SHP77 treated with DMSO at 0.1 percent for 48 hours (cell line): ENCODE measurements at regions not wholly inside any gene's neighbourhood (a gene's known extent, or its start where the extent isn't known, plus 50 kb on each side); places are given as distances from the start of the nearest gene placed in this dataset.

Experiments used
- DNase-seq: peaks from one replicate; lab custom pipeline; 2025; lab: John Stamatoyannopoulos, UW

DNA sequence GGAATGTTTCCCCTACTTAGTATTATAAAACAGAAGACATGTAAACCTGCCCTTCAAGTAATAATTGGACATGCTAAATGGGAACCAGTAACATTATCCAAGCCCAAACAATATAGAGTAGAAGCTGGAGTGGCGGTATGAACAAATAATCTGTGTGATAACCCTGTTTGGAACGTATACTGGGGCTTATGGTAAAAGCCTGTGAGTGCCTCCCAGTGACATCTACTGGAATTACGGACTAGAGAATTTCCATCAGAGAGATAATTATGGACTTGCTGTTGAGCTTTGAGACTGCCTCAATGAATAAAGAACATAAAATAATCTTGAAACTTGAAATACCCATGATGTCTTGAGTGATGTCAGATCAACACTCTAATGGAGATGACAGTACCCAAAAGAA lies 406.3 kb upstream of the GRIA3 start:
- DNase-seq: no peak

DNA sequence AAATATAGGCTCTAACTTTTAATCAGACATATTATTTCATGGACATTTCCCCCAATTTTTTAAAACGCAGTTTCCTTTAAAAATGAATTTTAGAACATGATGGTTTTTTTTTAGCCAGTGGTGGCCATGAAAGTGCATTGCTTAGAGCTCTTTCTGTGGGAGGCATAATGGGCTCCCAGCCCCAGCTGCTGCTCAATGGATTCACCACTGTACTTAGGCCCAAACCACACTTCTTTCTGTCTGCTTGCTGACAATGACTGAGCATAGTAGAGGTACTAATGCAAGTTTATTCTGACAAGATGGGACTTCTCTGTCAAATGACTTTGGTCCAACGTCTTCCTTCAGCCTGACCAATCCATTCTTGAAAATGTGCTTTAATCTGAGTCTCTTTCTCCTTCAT lies 400.2 kb upstream of the GRIA3 start:
- DNase-seq: no peak

DNA sequence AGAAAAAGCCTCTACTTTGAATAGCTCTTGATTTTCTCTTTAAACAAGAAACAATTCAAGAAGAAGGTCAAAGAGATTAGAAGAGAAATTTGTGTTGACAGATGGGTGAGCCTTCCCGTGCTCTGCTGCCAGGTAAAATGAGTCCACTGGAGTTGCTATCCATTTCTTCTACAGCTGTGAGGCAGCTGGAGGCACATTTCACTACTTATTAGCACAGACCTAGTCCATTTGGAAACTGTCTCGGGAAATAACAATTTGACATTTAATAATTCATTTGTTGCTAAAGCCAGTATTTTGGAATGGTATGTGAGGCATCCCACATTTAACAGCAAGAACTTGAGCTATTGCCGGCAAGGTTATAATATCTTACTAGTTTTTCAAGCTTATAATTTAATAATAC lies 396.8 kb upstream of the GRIA3 start:
- no peak for DNase-seq

DNA sequence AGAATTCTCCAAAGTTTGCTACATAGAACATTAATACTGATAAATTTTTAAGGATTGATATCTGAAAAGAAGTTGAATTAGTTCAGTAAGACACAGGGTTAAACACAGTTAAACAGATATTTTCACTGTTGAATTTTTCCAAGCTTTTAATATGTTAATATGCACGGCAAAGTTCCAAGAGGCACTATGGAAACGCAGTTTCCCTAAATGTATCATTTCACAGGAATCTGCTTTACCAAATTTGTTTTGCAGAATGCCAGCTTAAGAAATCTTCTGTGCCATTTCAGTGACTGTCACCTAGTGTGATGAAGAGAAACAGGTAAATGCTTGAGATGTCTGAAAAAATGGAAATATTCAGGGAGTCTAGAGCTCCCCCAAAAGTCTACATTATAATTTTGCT lies 395.9 kb upstream of the GRIA3 start:
- DNase-seq: no peak

DNA sequence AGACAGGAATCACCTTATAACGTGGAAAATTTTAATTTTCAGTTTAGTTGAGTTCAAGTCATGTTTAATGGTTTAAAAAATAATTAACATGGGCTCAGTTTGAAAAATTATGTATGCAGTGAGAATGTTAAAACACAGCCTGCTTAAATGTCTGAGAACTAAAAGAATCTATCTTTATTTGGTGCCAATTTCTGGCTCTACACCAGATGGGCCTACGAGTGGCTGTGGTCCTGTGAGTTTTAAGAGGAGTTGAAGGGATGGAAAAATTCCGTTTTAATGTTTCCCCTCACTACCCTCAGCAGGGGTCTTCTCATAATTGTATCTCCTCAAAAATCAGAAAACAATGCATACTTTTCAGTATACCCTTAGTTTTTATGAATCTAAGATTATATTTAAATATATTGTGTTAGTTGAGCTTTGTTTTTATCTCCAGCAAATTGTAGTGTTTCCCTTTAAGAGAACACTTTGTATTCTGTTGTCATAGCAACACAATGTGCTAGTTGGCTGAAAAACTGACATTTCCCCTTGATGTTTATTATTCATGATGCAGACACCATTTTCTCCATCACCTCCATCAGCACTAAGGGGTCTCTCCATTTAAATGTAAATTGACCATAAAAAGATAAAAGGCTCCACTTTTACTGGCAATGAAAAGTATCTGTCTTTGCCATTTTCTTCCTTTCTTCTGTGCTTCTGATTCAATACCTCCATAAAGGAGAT lies 393.5 kb upstream of the GRIA3 start:
- DNase-seq: no peak

DNA sequence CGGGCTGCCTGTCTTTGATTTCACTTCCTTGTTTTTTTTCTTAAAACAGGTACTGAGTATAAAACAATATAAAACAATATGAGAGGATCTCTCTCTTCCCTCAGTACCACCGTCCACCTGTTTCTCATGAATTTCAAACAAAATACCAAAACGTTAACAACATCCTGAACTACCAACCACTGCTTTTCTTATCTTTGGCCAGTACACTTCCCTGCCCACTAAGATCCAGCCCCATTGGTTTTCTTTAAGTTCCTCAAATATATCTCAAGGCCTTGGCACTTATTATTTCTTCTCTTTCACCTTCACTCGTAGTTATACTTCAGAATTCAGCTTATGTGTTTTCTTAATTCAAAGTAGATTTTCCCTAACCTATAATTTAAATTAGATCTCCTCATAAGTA lies 370.2 kb upstream of the GRIA3 start:
- DNase-seq: no peak

DNA sequence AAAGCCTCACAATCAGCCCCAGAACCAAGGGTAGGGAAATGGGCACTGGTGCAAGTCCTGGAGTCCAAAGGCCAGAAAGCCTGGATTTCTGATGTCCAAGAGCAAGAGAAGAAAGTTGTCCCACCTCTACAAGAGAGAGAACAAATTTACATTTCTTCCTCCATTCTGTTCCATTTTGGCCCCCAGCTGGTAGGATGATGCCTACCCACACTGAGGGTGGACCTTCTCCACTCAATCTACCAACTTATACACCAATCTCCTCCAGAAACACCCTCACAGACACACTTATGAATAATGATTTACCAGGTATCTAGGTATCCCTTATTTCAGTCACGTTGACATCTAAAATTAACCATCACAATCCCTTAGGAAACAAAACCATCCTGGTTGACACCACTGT lies 367.8 kb upstream of the GRIA3 start:
- no peak for DNase-seq

DNA sequence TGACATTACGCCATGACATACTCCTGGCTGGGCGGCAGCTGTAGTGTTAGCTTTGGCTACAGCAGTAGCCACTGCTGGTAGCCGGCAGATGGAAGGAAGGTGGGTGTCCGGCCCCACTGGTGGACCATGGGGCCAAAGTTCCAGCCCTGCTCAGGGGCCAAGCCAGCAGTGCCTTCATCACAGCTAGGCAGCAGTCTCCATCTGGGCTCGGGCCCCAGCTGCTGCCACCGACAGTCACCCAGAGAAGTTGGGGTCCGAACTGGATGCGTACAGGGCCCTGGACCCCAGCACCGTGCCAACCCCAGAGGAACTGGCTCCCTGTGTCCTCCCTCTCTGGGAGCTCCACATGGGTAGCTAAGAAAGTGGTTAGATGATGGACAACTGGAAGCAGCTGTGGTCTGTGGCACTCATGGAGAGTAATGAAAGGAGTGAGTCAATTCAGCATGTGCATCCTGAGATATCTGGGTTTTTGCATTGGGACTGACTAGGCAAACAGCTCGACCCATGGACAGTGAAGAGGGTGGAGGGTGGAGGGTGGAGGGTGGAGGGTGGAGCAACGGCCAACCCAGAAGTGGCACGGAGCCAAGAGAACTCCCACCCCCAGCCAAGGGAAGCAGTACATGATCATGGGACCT lies 366.6 kb upstream of the GRIA3 start:
- DNase-seq: no peak

DNA sequence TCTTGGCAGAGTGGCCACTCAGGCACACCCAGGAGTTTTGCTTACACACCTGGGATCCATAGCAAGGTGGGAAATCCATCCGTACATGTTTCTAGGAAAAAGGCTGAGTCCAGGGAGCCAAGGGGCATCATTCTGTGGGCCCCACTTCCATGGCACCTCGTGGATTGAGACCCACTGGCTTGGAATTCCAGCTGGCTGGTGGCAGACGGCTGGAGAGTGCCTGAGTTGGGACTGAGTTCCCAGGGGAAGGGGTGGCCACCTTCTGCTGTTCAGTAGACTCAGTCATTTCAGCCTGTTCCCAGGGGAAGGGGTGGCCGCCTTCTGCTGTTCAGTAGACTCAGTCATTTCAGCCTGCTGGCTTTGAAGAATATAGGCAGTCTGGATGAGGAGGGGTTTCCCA lies 366.0 kb upstream of the GRIA3 start:
- DNase-seq: no peak

DNA sequence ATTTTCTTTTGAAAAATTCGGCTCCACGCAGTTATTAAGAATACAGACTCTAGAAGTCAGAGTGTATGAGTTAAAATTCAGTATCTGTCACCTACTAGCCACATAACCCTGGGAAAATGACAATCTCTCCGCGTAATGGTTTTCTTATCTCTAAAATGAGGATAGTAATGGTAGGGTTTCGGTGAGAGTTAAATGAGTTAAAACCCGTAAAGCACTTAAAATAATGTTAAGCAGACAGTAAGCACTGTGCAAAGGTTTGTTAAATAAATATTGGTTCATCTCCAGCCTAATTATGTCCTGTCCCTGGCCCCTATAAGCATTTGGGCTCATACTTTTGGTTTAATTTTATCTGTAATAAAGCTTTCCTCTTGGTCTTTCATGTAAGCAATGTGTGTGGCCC lies 350.8 kb upstream of the GRIA3 start:
- no peak for DNase-seq

DNA sequence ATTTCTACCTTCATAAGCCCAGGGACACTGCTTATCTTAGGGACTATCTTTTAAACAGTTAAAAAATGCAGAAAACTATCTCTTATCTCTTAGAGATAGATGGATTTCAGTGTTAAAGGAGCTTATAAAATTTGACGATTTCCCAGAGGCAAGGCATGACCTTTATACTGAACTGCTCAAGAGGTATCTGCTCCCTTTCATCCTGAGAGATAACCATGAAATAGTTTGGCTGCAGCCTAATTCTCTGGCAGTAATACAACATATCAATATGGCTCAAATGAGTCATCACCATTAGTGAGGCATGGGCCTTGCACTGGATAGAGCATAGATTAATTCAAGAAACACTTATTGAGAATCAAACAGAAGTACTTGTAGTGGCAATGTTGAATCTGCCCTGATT lies 348.2 kb upstream of the GRIA3 start:
- no peak for DNase-seq

DNA sequence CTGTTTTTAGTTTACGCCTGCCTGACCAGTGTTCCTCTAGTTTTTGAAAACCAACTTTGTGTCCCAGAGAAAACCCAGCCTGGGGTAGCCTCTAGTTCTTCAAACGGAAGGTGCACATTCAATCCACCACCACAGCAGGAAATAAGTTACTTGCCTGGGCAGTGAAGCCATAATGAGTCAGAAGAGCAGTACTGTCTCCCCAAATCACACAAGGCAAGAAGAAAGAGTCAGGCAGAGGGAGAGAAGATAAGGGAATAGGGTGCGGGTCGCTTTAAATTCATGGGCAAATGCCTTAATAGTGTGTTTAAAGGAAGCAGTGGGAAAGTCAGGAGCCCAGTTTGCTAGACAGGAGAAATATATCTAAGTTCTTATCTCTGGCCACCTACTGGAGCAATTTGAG lies 333.8 kb upstream of the GRIA3 start:
- DNase-seq: no peak

DNA sequence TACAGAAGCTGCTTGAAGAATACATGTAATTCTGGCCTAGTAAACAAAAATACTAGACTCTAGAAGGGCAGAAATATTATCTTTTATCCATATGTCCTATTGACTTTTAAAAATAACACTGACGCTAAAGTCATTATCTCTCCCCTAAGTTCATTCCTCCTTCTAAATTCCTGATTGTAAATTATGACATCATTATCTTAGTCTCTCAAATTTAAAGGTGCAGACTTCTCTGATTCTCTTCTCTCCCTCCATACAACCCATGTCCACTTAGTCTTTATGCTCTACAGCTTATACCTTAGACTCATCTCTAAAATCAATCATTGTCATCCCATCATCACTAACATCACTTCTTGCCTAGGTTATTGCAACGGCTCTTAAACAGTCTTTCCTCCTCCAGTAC lies 327.9 kb upstream of the GRIA3 start:
- no peak for DNase-seq

DNA sequence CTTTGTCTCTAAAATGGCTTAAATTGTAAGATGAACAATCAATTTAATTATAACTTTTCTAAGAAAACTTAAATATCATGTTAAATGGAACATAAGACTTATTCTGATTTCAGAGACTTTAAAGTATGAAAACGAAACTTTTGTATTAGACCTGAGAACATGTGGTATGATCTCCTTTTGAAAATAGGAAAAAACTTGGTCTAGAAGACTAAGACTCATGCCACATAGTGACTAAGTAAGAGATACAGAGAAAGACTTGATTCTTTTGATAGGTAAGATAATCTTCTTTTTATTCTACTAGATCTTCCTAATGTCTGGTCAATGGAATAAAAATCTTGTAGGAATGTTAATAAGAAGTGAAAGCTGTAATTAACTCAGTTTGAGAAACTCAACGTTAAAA lies 326.3 kb upstream of the GRIA3 start:
- no peak for DNase-seq

DNA sequence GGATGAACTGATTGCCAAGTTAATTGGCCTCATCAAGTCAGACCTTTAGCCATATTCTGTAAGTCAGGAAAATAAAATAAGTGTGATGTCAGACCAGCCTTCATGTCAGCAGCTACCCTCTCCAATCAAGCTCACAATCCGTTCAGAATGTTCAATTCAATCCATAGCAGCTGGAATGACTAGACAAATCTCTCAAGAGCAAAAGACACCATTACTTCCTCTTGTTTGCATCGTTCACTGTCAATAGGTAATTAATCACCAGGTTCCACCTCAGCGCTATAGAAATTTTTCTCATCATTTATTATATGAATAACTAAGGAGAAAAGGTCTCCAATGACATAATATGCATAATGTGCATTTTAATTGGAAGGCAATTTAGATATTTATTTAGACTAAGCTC lies 321.0 kb upstream of the GRIA3 start:
- DNase-seq: no peak

DNA sequence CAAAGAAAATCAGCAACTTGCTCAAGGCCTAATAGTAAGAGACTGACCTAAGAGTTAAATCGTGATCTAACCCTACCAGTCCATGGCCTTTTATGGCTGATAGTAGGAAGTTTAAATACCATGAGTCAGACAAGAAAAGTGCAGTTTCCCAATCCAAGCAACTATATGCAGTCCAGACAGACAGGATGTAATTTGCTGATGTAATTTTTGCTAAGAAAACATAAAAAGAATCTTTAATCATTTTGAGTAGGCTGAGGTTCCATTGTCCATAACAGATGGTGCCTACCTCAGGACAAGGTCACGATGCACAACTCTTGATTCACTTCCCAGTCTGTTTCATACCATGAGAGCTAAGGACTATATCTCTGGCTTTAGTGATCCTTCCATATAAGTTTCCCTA lies 317.5 kb upstream of the GRIA3 start:
- no peak for DNase-seq

DNA sequence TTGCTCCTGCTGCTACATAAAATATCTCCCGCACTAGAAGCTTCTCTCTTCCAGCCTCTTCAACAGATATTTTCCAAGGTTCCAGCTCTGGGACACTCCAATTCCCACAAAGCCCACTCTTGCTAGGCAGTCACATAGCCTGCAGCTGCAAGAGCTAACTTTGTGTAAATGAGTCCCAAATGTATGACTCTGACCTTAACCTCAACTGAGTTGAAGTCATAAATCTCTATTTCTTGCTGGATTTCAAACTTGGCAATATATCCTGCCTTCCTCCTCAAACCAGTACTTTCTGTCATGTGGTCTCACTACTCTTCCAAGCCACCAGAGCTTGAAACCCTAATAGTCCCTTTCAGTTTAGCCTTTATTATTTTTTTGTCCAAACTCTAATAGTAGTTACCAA lies 315.4 kb upstream of the GRIA3 start:
- DNase-seq: no peak

DNA sequence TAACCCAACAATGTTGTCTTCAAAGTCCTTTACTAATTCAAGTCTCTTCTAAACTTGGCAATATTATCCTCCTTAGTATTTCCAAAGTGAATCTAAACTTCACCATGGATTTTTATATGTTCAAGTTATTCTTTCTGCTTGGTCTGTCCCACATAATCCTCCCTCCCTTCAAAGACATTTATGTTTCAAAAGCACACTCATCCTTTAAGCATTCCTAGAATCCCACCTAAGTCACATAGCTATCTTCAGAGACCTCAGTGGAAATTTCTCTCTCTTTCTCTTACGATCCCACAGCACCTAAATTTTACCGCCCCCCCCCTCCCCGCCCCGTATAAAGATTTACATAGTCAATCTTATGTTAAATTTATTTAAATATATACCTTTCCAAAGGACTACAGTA lies 314.9 kb upstream of the GRIA3 start:
- DNase-seq: no peak

DNA sequence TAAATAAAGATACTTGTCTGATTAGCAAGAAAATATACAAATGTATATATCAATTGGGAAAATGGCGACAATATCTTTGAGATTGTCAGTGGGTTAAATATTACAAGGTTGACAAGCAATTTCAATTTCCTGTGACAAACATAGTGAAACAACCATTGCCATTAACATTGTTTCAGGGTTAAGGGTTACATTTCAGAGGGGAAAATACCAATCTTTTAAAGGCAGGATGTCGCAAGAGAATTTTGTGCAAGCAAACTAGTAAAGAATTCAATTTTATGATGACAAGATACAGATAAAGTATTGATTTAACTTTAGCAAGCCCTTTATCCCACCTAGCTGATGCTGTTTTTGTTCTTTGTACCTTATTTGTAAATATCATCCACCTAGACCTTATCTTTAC lies 305.8 kb upstream of the GRIA3 start:
- DNase-seq: no peak

DNA sequence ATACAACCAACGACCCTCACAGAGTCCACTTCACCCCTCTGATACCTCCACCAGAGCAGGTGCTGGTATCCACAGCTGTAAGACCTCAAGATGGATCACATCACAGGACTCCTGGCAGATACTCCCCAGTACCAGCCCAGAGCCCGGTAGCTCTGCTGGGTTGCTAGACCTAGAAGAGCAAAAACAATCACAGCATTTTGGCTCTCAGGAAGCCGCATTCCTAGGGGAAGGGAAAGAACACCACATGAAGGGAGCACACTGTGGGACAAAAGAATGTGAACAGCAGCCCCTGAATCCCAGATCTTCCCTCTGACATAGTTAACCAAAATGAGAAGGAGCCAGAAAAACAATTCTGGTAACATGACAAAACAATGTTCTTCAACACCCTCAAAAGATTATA lies 303.1 kb upstream of the GRIA3 start:
- no peak for DNase-seq

DNA sequence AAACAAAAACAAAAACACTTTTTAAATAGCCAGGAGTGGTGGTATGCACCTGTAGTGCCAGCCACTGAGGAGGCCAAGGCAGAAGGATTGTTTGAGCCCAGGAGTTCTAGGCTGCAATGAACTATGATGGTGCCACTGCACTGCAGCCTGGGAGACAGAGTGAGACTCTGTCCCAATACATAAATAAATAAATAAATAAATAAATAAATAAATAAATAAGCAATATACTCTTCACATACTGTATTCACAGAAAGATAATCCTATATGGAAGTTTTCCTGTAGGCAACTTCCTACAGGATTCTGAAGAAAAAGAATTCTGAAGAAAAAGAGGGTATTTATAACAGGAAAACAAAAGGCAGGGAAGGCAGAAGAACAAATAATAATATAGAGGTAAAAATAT lies 293.3 kb upstream of the GRIA3 start:
- DNase-seq: no peak

DNA sequence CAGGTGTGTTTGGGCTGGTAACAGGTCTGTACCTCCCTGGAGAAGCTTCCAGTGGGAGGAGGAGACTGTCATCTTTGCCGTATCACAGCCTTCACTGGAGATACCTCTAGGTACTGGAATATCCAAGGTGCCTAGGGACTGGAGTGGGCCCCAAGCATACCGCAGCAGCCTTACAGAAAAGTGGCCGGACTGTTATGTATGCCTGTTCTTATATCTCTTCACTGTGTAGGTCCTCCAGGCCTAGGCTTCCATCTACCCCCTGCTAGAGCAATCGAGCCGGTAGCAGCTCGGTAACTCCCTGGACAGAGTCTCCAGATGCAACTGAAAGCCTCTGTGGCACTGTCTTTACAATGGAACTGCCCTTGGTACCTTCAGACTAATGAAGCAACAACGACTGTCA lies 277.4 kb upstream of the GRIA3 start:
- DNase-seq: no peak

DNA sequence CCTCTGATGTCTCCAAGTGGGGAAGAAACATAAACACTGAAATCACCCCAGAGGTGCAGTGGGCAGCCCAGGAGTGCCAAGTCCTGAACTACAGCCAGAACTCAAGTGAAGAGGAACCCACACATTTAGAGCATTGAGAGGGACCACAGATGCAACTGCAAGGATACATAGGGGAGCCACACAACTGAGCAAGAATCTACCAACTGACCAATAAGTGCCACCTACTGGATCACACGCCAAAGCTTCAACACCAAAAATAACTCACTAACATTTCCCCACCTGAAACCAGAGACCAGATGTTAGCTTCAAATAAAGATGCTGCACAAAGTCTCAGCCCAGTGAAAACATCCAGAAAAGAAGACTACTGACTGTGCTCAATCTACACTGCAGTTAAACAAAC lies 276.7 kb upstream of the GRIA3 start:
- DNase-seq: no peak

DNA sequence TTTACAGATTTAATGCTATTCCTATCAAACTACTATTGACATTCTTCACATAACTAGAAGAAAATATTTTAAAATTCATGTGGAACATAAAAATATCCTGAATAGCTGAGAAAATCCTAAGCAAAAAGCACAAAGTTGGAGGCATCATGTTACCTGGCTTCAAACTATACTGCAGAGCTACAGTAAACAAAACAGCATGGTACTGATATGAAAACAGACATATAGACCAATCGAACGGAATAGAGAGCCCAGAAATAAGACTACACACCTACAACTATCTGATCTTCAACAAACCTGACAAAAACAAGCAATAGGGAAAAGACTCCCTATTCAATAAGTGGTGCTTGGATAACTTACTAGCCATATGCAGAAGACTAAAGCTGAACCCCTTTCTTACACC lies 273.4 kb upstream of the GRIA3 start:
- DNase-seq: no peak
